ENCODE measurements at regions not wholly inside any gene's neighbourhood (a gene's known extent, or its start where the extent isn't known, plus 50 kb on each side); places are given as distances from the start of the nearest gene placed in this dataset.

DNA sequence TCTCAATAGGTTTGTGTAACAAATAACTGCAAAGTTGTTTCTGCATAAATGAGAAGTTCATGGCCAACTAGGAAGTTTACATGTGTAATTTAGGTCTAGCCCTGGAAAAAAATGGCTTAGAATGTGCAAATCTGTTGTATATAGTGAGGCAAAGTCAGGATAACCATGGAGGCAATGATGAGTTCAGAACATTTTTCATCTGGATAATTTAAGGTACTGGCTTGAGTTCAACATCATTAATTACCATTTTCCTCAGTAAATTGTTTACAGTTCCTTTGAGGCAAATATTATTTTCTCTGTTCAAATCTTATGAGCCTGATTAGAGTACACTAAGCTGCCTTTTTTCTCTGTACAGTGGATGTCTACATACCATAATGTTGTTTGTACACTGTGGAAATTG lies 1259.0 kb upstream of the NUDT12 start:
- Histone ChIP-seq H3K79me2 (ENCODE audit: insufficient read depth, low read length) (no peaks in the 10 kb centered on the region), H3K4me2 (ENCODE audit: low read length) (no peak overlapping the region), H3K27me3 (ENCODE audit: insufficient read depth, low read length) (no peaks in the 10 kb centered on the region), H4K20me1 (ENCODE audit: insufficient read depth, low read length) (no peaks in the 10 kb centered on the region), H2AFZ (ENCODE audit: low read depth, low read length) (no peak overlapping the region), H3K36me3 (ENCODE audit: insufficient read depth, low read length) (no peaks in the 10 kb centered on the region), H3K4me1 (ENCODE audit: insufficient read depth, low read length) (no peaks in the 10 kb centered on the region), H3K9me3 (ENCODE audit: insufficient read depth, low read depth, low read length) (no peaks in the 10 kb centered on the region), H3K27ac (ENCODE audit: low read depth, low read length) (no peak overlapping the region), H3K4me3 (ENCODE audit: insufficient read depth, low read depth, low read length) (no peak overlapping the region), H3K9ac (ENCODE audit: low read length) (no peak overlapping the region)
- TF ChIP-seq, protein P1, sequence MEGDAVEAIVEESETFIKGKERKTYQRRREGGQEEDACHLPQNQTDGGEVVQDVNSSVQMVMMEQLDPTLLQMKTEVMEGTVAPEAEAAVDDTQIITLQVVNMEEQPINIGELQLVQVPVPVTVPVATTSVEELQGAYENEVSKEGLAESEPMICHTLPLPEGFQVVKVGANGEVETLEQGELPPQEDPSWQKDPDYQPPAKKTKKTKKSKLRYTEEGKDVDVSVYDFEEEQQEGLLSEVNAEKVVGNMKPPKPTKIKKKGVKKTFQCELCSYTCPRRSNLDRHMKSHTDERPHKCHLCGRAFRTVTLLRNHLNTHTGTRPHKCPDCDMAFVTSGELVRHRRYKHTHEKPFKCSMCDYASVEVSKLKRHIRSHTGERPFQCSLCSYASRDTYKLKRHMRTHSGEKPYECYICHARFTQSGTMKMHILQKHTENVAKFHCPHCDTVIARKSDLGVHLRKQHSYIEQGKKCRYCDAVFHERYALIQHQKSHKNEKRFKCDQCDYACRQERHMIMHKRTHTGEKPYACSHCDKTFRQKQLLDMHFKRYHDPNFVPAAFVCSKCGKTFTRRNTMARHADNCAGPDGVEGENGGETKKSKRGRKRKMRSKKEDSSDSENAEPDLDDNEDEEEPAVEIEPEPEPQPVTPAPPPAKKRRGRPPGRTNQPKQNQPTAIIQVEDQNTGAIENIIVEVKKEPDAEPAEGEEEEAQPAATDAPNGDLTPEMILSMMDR (IDR thresholded peaks at IDR 0.05; ENCODE audit: insufficient read depth, low read depth, low read length): no peak
- TF ChIP-seq EZH2 (IDR thresholded peaks at IDR 0.05; ENCODE audit: insufficient read depth, low read length): no peak
- Mint-ChIP-seq H3K4me3 (ENCODE audit: unreplicated experiment) (no peak overlapping the region), H3K4me1 (ENCODE audit: low read depth, unreplicated experiment) (no peaks in the 10 kb centered on the region), H3K27ac (ENCODE audit: unreplicated experiment) (no peak overlapping the region), H3K27me3 (ENCODE audit: low read depth, unreplicated experiment) (no peaks in the 10 kb centered on the region), H3K9me3 (ENCODE audit: unreplicated experiment) (no peaks in the 10 kb centered on the region), H3K36me3 (ENCODE audit: low read depth, unreplicated experiment) (no peaks in the 10 kb centered on the region)
- DNase-seq (ENCODE audit: low read depth) (no peak), FAIRE-seq (no peak)

DNA sequence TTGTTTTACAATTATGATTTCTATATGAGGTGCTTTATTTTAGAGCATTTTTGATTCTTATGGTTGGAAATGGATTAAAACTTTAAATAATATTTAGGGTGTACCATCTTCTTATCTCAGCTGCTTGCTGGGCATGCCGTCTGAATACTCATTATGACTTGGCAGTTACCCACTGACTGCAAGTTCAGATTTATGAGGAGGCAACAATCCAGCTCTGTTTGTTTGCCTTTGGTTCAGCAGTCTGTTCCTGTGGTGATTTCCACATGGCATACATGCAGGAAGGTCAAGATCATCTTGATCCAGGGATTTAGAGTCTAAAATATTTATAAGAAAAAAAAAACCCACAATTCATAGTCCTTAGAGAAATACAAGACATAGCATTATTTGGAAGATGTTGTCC lies 1254.5 kb upstream of the NUDT12 start:
- no peak overlapping the region for H3K27ac Mint-ChIP-seq (ENCODE audit: unreplicated experiment)
- no peak for FAIRE-seq
- no peaks in the 10 kb centered on the region for H3K27me3 Mint-ChIP-seq (ENCODE audit: low read depth, unreplicated experiment)

DNA sequence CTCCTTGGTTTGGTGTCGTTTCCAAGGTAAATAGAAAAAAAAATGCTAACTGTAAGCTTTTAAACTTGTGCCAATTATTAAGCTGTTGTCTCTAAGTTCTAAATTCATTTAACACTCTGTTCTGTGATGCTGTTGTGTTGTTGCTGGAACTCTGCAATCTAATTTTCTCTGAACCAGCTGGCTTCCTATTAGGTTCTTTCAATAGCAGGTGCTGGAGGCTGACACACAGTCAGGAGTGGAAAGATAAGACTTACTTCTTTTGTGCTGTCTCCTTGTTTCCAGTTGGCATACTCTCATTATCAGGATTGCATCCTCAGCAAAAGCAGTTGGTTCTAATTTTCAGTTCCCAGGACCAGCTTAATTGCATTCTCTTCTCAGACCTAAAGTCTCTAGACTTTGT lies 1252.6 kb upstream of the NUDT12 start:
- TF ChIP-seq, protein P1 (IDR thresholded peaks at IDR 0.05; ENCODE audit: insufficient read depth, low read depth, low read length): no peak
- TF ChIP-seq EZH2 (IDR thresholded peaks at IDR 0.05; ENCODE audit: insufficient read depth, low read length): no peak
- H3K36me3 ChIP-seq (ENCODE audit: insufficient read depth, low read length): no peaks in the 10 kb centered on the region
- no peak overlapping the region for H3K9ac ChIP-seq (ENCODE audit: low read length)
- H3K27me3 ChIP-seq (ENCODE audit: insufficient read depth, low read length): no peaks in the 10 kb centered on the region
- no peaks in the 10 kb centered on the region for H3K4me1 ChIP-seq (ENCODE audit: insufficient read depth, low read length)
- no peak for DNase-seq (ENCODE audit: low read depth)
- H4K20me1 ChIP-seq (ENCODE audit: insufficient read depth, low read length): no peaks in the 10 kb centered on the region
- H3K79me2 ChIP-seq (ENCODE audit: insufficient read depth, low read length): no peaks in the 10 kb centered on the region
- Mint-ChIP-seq H3K4me3 (ENCODE audit: unreplicated experiment) (no peak overlapping the region), H3K27me3 (ENCODE audit: low read depth, unreplicated experiment) (no peaks in the 10 kb centered on the region), H3K27ac (ENCODE audit: unreplicated experiment) (no peak overlapping the region), H3K36me3 (ENCODE audit: low read depth, unreplicated experiment) (no peaks in the 10 kb centered on the region), H3K9me3 (ENCODE audit: unreplicated experiment) (no peaks in the 10 kb centered on the region), H3K4me1 (ENCODE audit: low read depth, unreplicated experiment) (no peaks in the 10 kb centered on the region)
- no peak overlapping the region for H3K4me3 ChIP-seq (ENCODE audit: insufficient read depth, low read depth, low read length)
- no peak for FAIRE-seq
- H3K27ac ChIP-seq (ENCODE audit: low read depth, low read length): no peak overlapping the region
- H3K4me2 ChIP-seq (ENCODE audit: low read length): no peak overlapping the region
- no peaks in the 10 kb centered on the region for H3K9me3 ChIP-seq (ENCODE audit: insufficient read depth, low read depth, low read length)
- H2AFZ ChIP-seq (ENCODE audit: low read depth, low read length): no peak overlapping the region

More for the DNA sequence above, 1254.5 kb upstream of the NUDT12 start:
- Histone ChIP-seq H3K4me3 (ENCODE audit: insufficient read depth, low read depth, low read length) (no peak overlapping the region), H3K9me3 (ENCODE audit: insufficient read depth, low read depth, low read length) (no peaks in the 10 kb centered on the region), H3K4me2 (ENCODE audit: low read length) (no peak overlapping the region), H2AFZ (ENCODE audit: low read depth, low read length) (no peak overlapping the region), H3K79me2 (ENCODE audit: insufficient read depth, low read length) (no peaks in the 10 kb centered on the region), H3K36me3 (ENCODE audit: insufficient read depth, low read length) (no peaks in the 10 kb centered on the region), H4K20me1 (ENCODE audit: insufficient read depth, low read length) (no peaks in the 10 kb centered on the region), H3K4me1 (ENCODE audit: insufficient read depth, low read length) (no peaks in the 10 kb centered on the region), H3K27me3 (ENCODE audit: insufficient read depth, low read length) (no peaks in the 10 kb centered on the region), H3K9ac (ENCODE audit: low read length) (no peak overlapping the region), H3K27ac (ENCODE audit: low read depth, low read length) (no peak overlapping the region)
- DNase-seq (ENCODE audit: low read depth): no peak
- TF ChIP-seq, protein P1 (IDR thresholded peaks at IDR 0.05; ENCODE audit: insufficient read depth, low read depth, low read length): no peak
- TF ChIP-seq EZH2 (IDR thresholded peaks at IDR 0.05; ENCODE audit: insufficient read depth, low read length): no peak
- no peaks in the 10 kb centered on the region for H3K4me1 Mint-ChIP-seq (ENCODE audit: low read depth, unreplicated experiment)
- no peaks in the 10 kb centered on the region for H3K36me3 Mint-ChIP-seq (ENCODE audit: low read depth, unreplicated experiment)
- H3K4me3 Mint-ChIP-seq (ENCODE audit: unreplicated experiment): no peak overlapping the region
- no peaks in the 10 kb centered on the region for H3K9me3 Mint-ChIP-seq (ENCODE audit: unreplicated experiment)

Measured in astrocyte (in vitro differentiated cells and primary cell).